OCI-LY7 (cell line): ENCODE measurements at regions not wholly inside any gene's neighbourhood (a gene's known extent, or its start where the extent isn't known, plus 50 kb on each side); places are given as distances from the start of the nearest gene placed in this dataset.

Source experiments
- BruUV-seq: library from RNA; stranded (reverse); fragments of 400-500 nt; replicated peaks from 2 replicates; lab custom pipeline; 2021; lab: Mats Ljungman, UMichigan
- CTCF ChIA-PET: fragments of 300-600 bp; sonication (Branson Sonifier 250); formaldehyde crosslinking; loops from one replicate; lab custom pipeline; 2022; ENCODE audit warnings: antibody characterized with exemption; ENCODE audit not compliant: unreplicated experiment; lab: Charles Lee
- POLR2A ChIA-PET: fragments of 300-600 bp; sonication (Branson Sonifier 250); formaldehyde crosslinking; loops from one replicate; lab custom pipeline; 2022; ENCODE audit warnings: antibody characterized with exemption; lab: Charles Lee
- DNase-seq: peaks from one replicate; pipeline ENCODE4 v3.0.0-alpha.2; 2015; ENCODE audit warnings: low spot score
- H2AFZ ChIP-seq: fragments of 200-600 bp; sonication (generic), shearing (Covaris generic); 2 replicates; pipeline ENCODE4 v1.6.1; 2014; ENCODE audit warnings: mild to moderate bottlenecking, antibody characterized with exemption, low read length, moderate library complexity
- H3K27ac ChIP-seq: fragments of 200-600 bp; sonication (generic); 2 replicates; pipeline ENCODE4 v1.5.1; 2014; ENCODE audit warnings: mixed run types, low read depth, mild to moderate bottlenecking, moderate library complexity, low read length, inconsistent platforms; ENCODE audit not compliant: poor library complexity, severe bottlenecking
- H3K36me3 ChIP-seq: fragments of 200-600 bp; sonication (generic); 2 replicates; pipeline ENCODE4 v1.6.1; 2014; ENCODE audit warnings: mild to moderate bottlenecking, antibody characterized with exemption, low read length, moderate library complexity, mixed read lengths; ENCODE audit not compliant: insufficient read depth
- H3K4me1 ChIP-seq: fragments of 200-600 bp; sonication (generic); 2 replicates; pipeline ENCODE4 v1.5.1; 2014; ENCODE audit warnings: mild to moderate bottlenecking, low read length; ENCODE audit not compliant: insufficient read depth, poor library complexity, severe bottlenecking
- H3K4me2 ChIP-seq: fragments of 200-600 bp; sonication (generic); 2 replicates; pipeline ENCODE4 v1.6.1; 2014; ENCODE audit warnings: mild to moderate bottlenecking, low read length
- H3K4me3 ChIP-seq: fragments of 200-600 bp; sonication (generic); 2 replicates; pipeline ENCODE4 v1.5.1; 2014; ENCODE audit warnings: mild to moderate bottlenecking, low read depth, low read length; ENCODE audit not compliant: poor library complexity, severe bottlenecking
- H3K79me2 ChIP-seq: fragments of 200-600 bp; sonication (generic); 2 replicates; pipeline ENCODE4 v1.6.1; 2016; ENCODE audit warnings: low read depth, mild to moderate bottlenecking, low read length, moderate library complexity, mixed read lengths; ENCODE audit not compliant: insufficient read depth
- H3K9me2 ChIP-seq: fragments of 200-600 bp; sonication (generic); 2 replicates; pipeline ENCODE4 v1.6.1; 2016; ENCODE audit warnings: mild to moderate bottlenecking, low read length, mixed read lengths; ENCODE audit not compliant: insufficient read depth
- H3K9me3 ChIP-seq: fragments of 200-600 bp; sonication (generic); 2 replicates; pipeline ENCODE4 v1.6.1; 2014; ENCODE audit warnings: mild to moderate bottlenecking, mixed run types, low read length, mixed read lengths
- H4K20me1 ChIP-seq: fragments of 200-600 bp; sonication (generic); 2 replicates; pipeline ENCODE4 v1.6.1; 2014; ENCODE audit warnings: mild to moderate bottlenecking, antibody characterized with exemption, low read length, moderate library complexity, mixed read lengths; ENCODE audit not compliant: insufficient read depth
- CTCF ChIP-seq: fragments of 200-600 bp; sonication (generic); conservative IDR thresholded peaks from 2 replicates; pipeline ENCODE4 v1.5.1; 2014; ENCODE audit warnings: mild to moderate bottlenecking, antibody characterized with exemption, low read length, moderate library complexity, mixed read lengths
- EZH2phosphoT487 ChIP-seq: fragments of 200-600 bp; sonication (generic); IDR thresholded peaks from 2 replicates; pipeline ENCODE4 v1.6.1; 2018; ENCODE audit warnings: low read depth, borderline replicate concordance, mild to moderate bottlenecking, mixed run types, antibody characterized with exemption, low read length, moderate library complexity, mixed read lengths
- intact Hi-C: fragments of 100-400 bp; cut with micrococcal nuclease; formaldehyde crosslinking; loops from one replicate; pipeline ENCODE4 v1.10.0; 2022; ENCODE audit not compliant: unreplicated experiment

GRCh38 chr7:123279949-123280348 lies 80.2 kb upstream of the SLC13A1 start:
- no peak for TF ChIP-seq EZH2phosphoT487
- H3K79me2 ChIP-seq = no peaks in the 10 kb centered on the region
- ChIA-PET POLR2A (no interaction called here), CTCF (no interaction called here)
- BruUV-seq = no TSS peak
- DNase-seq = no peak
- no peak overlapping the region for H3K4me2 ChIP-seq
- intact Hi-C loops = no loop called here
- no peak overlapping the region for H3K27ac ChIP-seq
- no peaks in the 10 kb centered on the region for H3K4me1 ChIP-seq
- no peaks in the 10 kb centered on the region for H3K9me3 ChIP-seq
- H3K36me3 ChIP-seq = no peaks in the 10 kb centered on the region
- no peak overlapping the region for H2AFZ ChIP-seq
- no peaks in the 10 kb centered on the region for H3K9me2 ChIP-seq
- no peak overlapping the region for H3K4me3 ChIP-seq
- no peaks in the 10 kb centered on the region for H4K20me1 ChIP-seq

GRCh38 chr7:123275036-123275753 lies 75.4 kb upstream of the SLC13A1 start:
- no peaks in the 10 kb centered on the region for H3K9me2 ChIP-seq
- DNase-seq = no peak
- intact Hi-C loops = no loop called here
- POLR2A ChIA-PET = no interaction called here
- H3K79me2 ChIP-seq = no peaks in the 10 kb centered on the region
- no peaks in the 10 kb centered on the region for H4K20me1 ChIP-seq
- H3K4me3 ChIP-seq = no peak overlapping the region
- H3K36me3 ChIP-seq = no peaks in the 10 kb centered on the region
- no TSS peak for BruUV-seq
- H3K4me1 ChIP-seq = no peaks in the 10 kb centered on the region
- H3K9me3 ChIP-seq = no peaks in the 10 kb centered on the region
- no peak overlapping the region for H3K27ac ChIP-seq
- CTCF ChIA-PET = no interaction called here
- no peak overlapping the region for H2AFZ ChIP-seq
- TF ChIP-seq EZH2phosphoT487 (no peak), CTCF (no peak)
- H3K4me2 ChIP-seq = no peak overlapping the region

GRCh38 chr7:123273185-123273584 lies 73.4 kb upstream of the SLC13A1 start:
- TF ChIP-seq EZH2phosphoT487 (no peak), CTCF (no peak)
- ChIA-PET CTCF (no interaction called here), POLR2A (no interaction called here)
- intact Hi-C loops = no loop called here
- BruUV-seq = no TSS peak
- Histone ChIP-seq H3K9me2 (no peaks in the 10 kb centered on the region), H3K36me3 (no peaks in the 10 kb centered on the region), H2AFZ (no peak overlapping the region), H3K9me3 (no peaks in the 10 kb centered on the region), H3K4me3 (no peak overlapping the region), H4K20me1 (no peaks in the 10 kb centered on the region), H3K27ac (no peak overlapping the region), H3K4me1 (no peaks in the 10 kb centered on the region), H3K79me2 (no peaks in the 10 kb centered on the region), H3K4me2 (no peak overlapping the region)
- DNase-seq = no peak
